GM12878 (cell line): ENCODE measurements at regions not wholly inside any gene's neighbourhood (a gene's known extent, or its start where the extent isn't known, plus 50 kb on each side); places are given as distances from the start of the nearest gene placed in this dataset.

Experiments used
- ATAC-seq: fragments of 200-7000 bp; cut with Tn5 transposase; 3 replicates; pipeline ENCODE4 v1.9.1; 2020; ENCODE audit warnings: mild to moderate bottlenecking, moderate library complexity
- BruUV-seq: library from RNA; stranded (reverse); fragments of 400-500 nt; replicated peaks from 2 replicates; lab custom pipeline; 2021; lab: Mats Ljungman, UMichigan
- CTCF ChIA-PET: fragments of 300-600 bp; sonication (Branson Sonifier 250); formaldehyde crosslinking; extraction: SDS; loops from one replicate; lab custom pipeline; 2021; ENCODE audit warnings: inconsistent platforms; lab: Yijun Ruan, JAX
- POLR2A ChIA-PET: fragments of 350-600 bp; formaldehyde crosslinking; extraction: SDS; loops from one replicate; lab custom pipeline; 2021; ENCODE audit warnings: inconsistent platforms; lab: Charles Lee
- RAD21 ChIA-PET: fragments of 300-600 bp; sonication (Branson Sonifier 250); formaldehyde crosslinking; loops from one replicate; lab custom pipeline; 2023; ENCODE audit warnings: antibody characterized with exemption; ENCODE audit not compliant: unreplicated experiment; lab: Charles Lee
- SMC1A ChIA-PET: fragments of 300-600 bp; sonication (Branson Sonifier 250); formaldehyde crosslinking; loops from one replicate; lab custom pipeline; 2023; ENCODE audit not compliant: unreplicated experiment, uncharacterized antibody; lab: Charles Lee
- DNase-seq: peaks from one replicate; pipeline ENCODE4 v3.0.0-alpha.2; 2011; ENCODE audit warnings: low read depth, low spot score
- FAIRE-seq: peaks from 3 replicates; lab custom pipeline; 2011; peaks lifted over from hg19 to GRCh38; lab: Jason Lieb, UNC
- H2AFZ ChIP-seq: 2 replicates; pipeline ENCODE4 v1.6.0; 2011; ENCODE audit warnings: low read depth, low read length, control low read depth; ENCODE audit not compliant: control insufficient read depth
- H3K27ac ChIP-seq: 2 replicates; pipeline ENCODE4 v1.5.1; 2011; ENCODE audit warnings: control low read depth; ENCODE audit not compliant: control insufficient read depth, insufficient read depth
- H3K27me3 ChIP-seq, 2 experiments: replicated peaks in 1 of 2; 2 replicates each; pipeline versions ENCODE4 v1.6.0 to v1.6.1; 2011; ENCODE audit warnings: low read length in 1 of 2; ENCODE audit not compliant: control insufficient read depth in 2 of 2, insufficient read depth in 2 of 2
- H3K36me3 ChIP-seq, 2 experiments: 2 replicates each; pipeline ENCODE4 v1.5.1; 2011; ENCODE audit warnings: low read length in 1 of 2; ENCODE audit not compliant: control insufficient read depth in 2 of 2, insufficient read depth in 2 of 2
- H3K4me1 ChIP-seq: 2 replicates; pipeline ENCODE4 v1.6.1; 2011; ENCODE audit warnings: mild to moderate bottlenecking, low read length, moderate library complexity, mixed read lengths; ENCODE audit not compliant: control insufficient read depth, insufficient read depth
- H3K4me2 ChIP-seq: 2 replicates; pipeline ENCODE4 v1.6.0; 2011; ENCODE audit warnings: control low read depth; ENCODE audit not compliant: control insufficient read depth, insufficient read depth
- H3K4me3 ChIP-seq: fragments of 200-600 bp; sonication (generic); 2 replicates; pipeline ENCODE4 v1.5.1; 2016
- H3K79me2 ChIP-seq: 2 replicates; pipeline ENCODE4 v1.6.0; 2011; ENCODE audit warnings: low read length; ENCODE audit not compliant: control insufficient read depth, insufficient read depth
- H3K9ac ChIP-seq: 2 replicates; pipeline ENCODE4 v1.8.0; 2011; ENCODE audit warnings: low read length, control low read depth, mixed read lengths; ENCODE audit not compliant: control insufficient read depth, insufficient read depth
- H3K9me3 ChIP-seq: replicated peaks from 3 replicates; pipeline ENCODE4 v1.5.1; 2011; ENCODE audit warnings: mild to moderate bottlenecking, low read length; ENCODE audit not compliant: control insufficient read depth, insufficient read depth
- H4K20me1 ChIP-seq: 2 replicates; pipeline ENCODE4 v1.6.0; 2011; ENCODE audit not compliant: control insufficient read depth, insufficient read depth
- ASH2L ChIP-seq: fragments of 300-600, 200-600 bp; sonication (generic); IDR thresholded peaks from 2 replicates; pipeline ENCODE4 v1.6.1; 2017; ENCODE audit warnings: low read depth, mild to moderate bottlenecking, borderline replicate concordance
- ATF3 ChIP-seq: IDR thresholded peaks from 2 replicates; pipeline ENCODE4 v1.6.1; 2011; ENCODE audit warnings: low read depth, mild to moderate bottlenecking, low read length, moderate library complexity, borderline replicate concordance; ENCODE audit errors: extremely low read depth
- CEBPB ChIP-seq, 2 experiments: fragments of 150-350 bp in 1 of 2; IDR thresholded peaks; 2 replicates each; pipeline ENCODE4 v1.6.1; 2012 to 2014; ENCODE audit warnings: low read depth in 2 of 2, low read length in 2 of 2, borderline replicate concordance in 1 of 2, inconsistent platforms in 1 of 2
- MYB ChIP-seq: fragments of 150-350 bp; IDR thresholded peaks from 2 replicates; pipeline ENCODE4 v1.6.1; 2014; ENCODE audit warnings: mild to moderate bottlenecking, low read depth, low read length, borderline replicate concordance
- NFXL1 ChIP-seq: fragments of 450-650 bp; IDR thresholded peaks from 2 replicates; pipeline ENCODE4 v1.6.1; 2017; ENCODE audit warnings: antibody characterized with exemption, mild to moderate bottlenecking, borderline replicate concordance
- NFYA ChIP-seq: IDR thresholded peaks from 2 replicates; pipeline ENCODE4 v1.6.1; 2011; ENCODE audit warnings: low read depth, mild to moderate bottlenecking, low read length, improper control_type of control experiment, borderline replicate concordance
- SMC3 ChIP-seq: IDR thresholded peaks from 2 replicates; pipeline ENCODE4 v1.6.1; 2011; ENCODE audit warnings: low read length, improper control_type of control experiment, borderline replicate concordance
- USF1 ChIP-seq: IDR thresholded peaks from 2 replicates; pipeline ENCODE4 v1.6.1; 2011; ENCODE audit warnings: borderline replicate concordance, low read depth, mild to moderate bottlenecking, moderate library complexity, mixed read lengths, low read length; ENCODE audit not compliant: insufficient read depth; ENCODE audit errors: extremely low read length
- ZBTB4 ChIP-seq: fragments of 450-650 bp; formaldehyde crosslinking; IDR thresholded peaks from 2 replicates; pipeline ENCODE4 v1.4.0; 2022; ENCODE audit warnings: mild to moderate bottlenecking, moderate library complexity
- ZZZ3 ChIP-seq: IDR thresholded peaks from 2 replicates; pipeline ENCODE4 v1.6.1; 2011; ENCODE audit warnings: low read depth; ENCODE audit not compliant: control insufficient read depth, insufficient read length
- in situ Hi-C: fragments of 300-500 bp; cut with MboI; formaldehyde crosslinking; loops from 9 replicates; pipeline ENCODE4 v1.14.3; 2018; ENCODE audit warnings: mixed read lengths
- intact Hi-C: fragments of 100-400 bp; cut with micrococcal nuclease; formaldehyde crosslinking; loops from one replicate; pipeline ENCODE4 v1.14.2; 2022; ENCODE audit not compliant: unreplicated experiment
- TF ChIP-seq, protein P1 (sequence below): IDR thresholded peaks from 2 replicates; pipeline ENCODE4 v1.6.1; 2012; ENCODE audit warnings: low read depth, low read length, improper control_type of control experiment

- no peak overlapping the region for H3K27ac ChIP-seq
- intact Hi-C loops (no loop called here), in situ Hi-C loops (no loop called here)
- RAD21 ChIA-PET: no interaction called here
- SMC1A ChIA-PET: no interaction called here
- no peaks in the 10 kb centered on the region for H3K36me3 ChIP-seq
- no peaks in the 10 kb centered on the region for H3K9me3 ChIP-seq
- H3K9ac ChIP-seq: no peak overlapping the region
- DNase-seq (no peak), FAIRE-seq (no peak), ATAC-seq (no peak)
- CTCF ChIA-PET: interaction anchor here (0.7 kb wide), 2 partner anchors 33 to 88 kb away, joined by 3 read pairs; no protein-coding TSS in a partner anchor
- no peaks in the 10 kb centered on the region for H3K4me1 ChIP-seq
- no peak overlapping the region for H2AFZ ChIP-seq
- no peak overlapping the region for H3K4me2 ChIP-seq
- no peak overlapping the region for H3K4me3 ChIP-seq
- no peaks in the 10 kb centered on the region for H3K27me3 ChIP-seq
- TF ChIP-seq ZZZ3 (no peak), ZBTB4 (CRISPR knock-in tag) (no peak), NFXL1 (no peak), NFYA (no peak), USF1 (no peak), ASH2L (no peak), CEBPB (IDR thresholded peaks at IDR 0.05; ENCODE audit: borderline replicate concordance in 1 of 2, low read depth in 2 of 2, low read length in 2 of 2) (no peak), SMC3 (no peak), ATF3 (no peak), MYB (no peak)
- TF ChIP-seq, protein P1, sequence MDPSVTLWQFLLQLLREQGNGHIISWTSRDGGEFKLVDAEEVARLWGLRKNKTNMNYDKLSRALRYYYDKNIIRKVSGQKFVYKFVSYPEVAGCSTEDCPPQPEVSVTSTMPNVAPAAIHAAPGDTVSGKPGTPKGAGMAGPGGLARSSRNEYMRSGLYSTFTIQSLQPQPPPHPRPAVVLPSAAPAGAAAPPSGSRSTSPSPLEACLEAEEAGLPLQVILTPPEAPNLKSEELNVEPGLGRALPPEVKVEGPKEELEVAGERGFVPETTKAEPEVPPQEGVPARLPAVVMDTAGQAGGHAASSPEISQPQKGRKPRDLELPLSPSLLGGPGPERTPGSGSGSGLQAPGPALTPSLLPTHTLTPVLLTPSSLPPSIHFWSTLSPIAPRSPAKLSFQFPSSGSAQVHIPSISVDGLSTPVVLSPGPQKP: no peak
- no TSS peak for BruUV-seq
- H3K79me2 ChIP-seq: no peaks in the 10 kb centered on the region
- POLR2A ChIA-PET: no interaction called here
- H4K20me1 ChIP-seq: no peaks in the 10 kb centered on the region
Measured at GRCh38 chr9:34826999-34827538, 117.1 kb upstream of the CCL21 start.
